ENCODE measurements at regions not wholly inside any gene's neighbourhood (a gene's known extent, or its start where the extent isn't known, plus 50 kb on each side); places are given as distances from the start of the nearest gene placed in this dataset.
"Not testable (repeated sequence)": the region's sequence is repeated elsewhere in the genome, so short reads cannot be mapped to it uniquely, and the experiment has no call there.

- TF ChIP-seq ZFP3 (CRISPR knock-in tag; IDR thresholded peaks at IDR 0.05) (no peak), ESRRG (CRISPR knock-in tag; IDR thresholded peaks at IDR 0.05) (no peak), CSDC2 (CRISPR knock-in tag; IDR thresholded peaks at IDR 0.05) (no peak), PATZ1 (CRISPR knock-in tag; IDR thresholded peaks at IDR 0.05; ENCODE audit: borderline replicate concordance) (no peak), ARNTL (CRISPR knock-in tag; IDR thresholded peaks at IDR 0.05; ENCODE audit: borderline replicate concordance, low read depth) (no peak), PPARA (CRISPR knock-in tag; IDR thresholded peaks at IDR 0.05; ENCODE audit: borderline replicate concordance) (no peak), ZFP30 (CRISPR knock-in tag; IDR thresholded peaks at IDR 0.05) (no peak), ISL1 (CRISPR knock-in tag; IDR thresholded peaks at IDR 0.05) (no peak), TCF4 (CRISPR knock-in tag; IDR thresholded peaks at IDR 0.05; ENCODE audit: borderline replicate concordance) (no peak)
Measured at GRCh38 chr9:75378036-75378435, 289.7 kb downstream of the OSTF1 start (continued).

DNA sequence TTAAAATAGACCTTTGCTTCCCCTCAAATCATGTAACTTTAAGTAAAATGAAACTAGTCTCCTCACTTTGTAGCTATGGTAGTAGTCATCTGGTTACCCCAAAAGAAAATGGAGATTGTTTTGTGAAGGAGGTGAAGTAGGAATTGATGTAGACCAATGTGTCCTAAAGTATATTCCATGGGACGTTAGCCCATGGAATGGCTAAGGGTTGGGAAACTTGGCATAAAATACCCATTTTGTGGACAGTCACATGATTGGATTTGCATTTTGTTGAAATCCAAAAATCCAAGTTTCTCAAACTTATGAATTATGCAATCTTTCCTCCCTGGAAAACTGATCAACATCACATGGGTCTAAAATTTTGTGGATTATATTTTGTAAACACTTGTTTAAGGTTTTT is 290.6 kb downstream of the OSTF1 start:
- ATAC-seq: no peak
- TF ChIP-seq POU6F1 (CRISPR knock-in tag; IDR thresholded peaks at IDR 0.05; ENCODE audit: borderline replicate concordance, low read depth) (no peak), TOX (CRISPR knock-in tag; IDR thresholded peaks at IDR 0.05; ENCODE audit: borderline replicate concordance) (no peak), ARNTL (CRISPR knock-in tag; IDR thresholded peaks at IDR 0.05; ENCODE audit: borderline replicate concordance, low read depth) (no peak), CSDC2 (CRISPR knock-in tag; IDR thresholded peaks at IDR 0.05) (no peak)
- TF ChIP-seq, protein P1, sequence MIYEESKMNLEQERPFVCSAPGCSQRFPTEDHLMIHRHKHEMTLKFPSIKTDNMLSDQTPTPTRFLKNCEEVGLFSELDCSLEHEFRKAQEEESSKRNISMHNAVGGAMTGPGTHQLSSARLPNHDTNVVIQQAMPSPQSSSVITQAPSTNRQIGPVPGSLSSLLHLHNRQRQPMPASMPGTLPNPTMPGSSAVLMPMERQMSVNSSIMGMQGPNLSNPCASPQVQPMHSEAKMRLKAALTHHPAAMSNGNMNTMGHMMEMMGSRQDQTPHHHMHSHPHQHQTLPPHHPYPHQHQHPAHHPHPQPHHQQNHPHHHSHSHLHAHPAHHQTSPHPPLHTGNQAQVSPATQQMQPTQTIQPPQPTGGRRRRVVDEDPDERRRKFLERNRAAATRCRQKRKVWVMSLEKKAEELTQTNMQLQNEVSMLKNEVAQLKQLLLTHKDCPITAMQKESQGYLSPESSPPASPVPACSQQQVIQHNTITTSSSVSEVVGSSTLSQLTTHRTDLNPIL (CRISPR knock-in tag; IDR thresholded peaks at IDR 0.05; ENCODE audit: low read depth): no peak
- TF ChIP-seq, protein P2, sequence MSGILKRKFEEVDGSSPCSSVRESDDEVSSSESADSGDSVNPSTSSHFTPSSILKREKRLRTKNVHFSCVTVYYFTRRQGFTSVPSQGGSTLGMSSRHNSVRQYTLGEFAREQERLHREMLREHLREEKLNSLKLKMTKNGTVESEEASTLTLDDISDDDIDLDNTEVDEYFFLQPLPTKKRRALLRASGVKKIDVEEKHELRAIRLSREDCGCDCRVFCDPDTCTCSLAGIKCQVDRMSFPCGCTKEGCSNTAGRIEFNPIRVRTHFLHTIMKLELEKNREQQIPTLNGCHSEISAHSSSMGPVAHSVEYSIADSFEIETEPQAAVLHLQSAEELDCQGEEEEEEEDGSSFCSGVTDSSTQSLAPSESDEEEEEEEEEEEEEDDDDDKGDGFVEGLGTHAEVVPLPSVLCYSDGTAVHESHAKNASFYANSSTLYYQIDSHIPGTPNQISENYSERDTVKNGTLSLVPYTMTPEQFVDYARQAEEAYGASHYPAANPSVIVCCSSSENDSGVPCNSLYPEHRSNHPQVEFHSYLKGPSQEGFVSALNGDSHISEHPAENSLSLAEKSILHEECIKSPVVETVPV (CRISPR knock-in tag; IDR thresholded peaks at IDR 0.05): no peak

- no peak for TF ChIP-seq ESRRG (CRISPR knock-in tag; IDR thresholded peaks at IDR 0.05)
- no peak for TF ChIP-seq CSDC2 (CRISPR knock-in tag; IDR thresholded peaks at IDR 0.05)
- TF ChIP-seq, protein P3, sequence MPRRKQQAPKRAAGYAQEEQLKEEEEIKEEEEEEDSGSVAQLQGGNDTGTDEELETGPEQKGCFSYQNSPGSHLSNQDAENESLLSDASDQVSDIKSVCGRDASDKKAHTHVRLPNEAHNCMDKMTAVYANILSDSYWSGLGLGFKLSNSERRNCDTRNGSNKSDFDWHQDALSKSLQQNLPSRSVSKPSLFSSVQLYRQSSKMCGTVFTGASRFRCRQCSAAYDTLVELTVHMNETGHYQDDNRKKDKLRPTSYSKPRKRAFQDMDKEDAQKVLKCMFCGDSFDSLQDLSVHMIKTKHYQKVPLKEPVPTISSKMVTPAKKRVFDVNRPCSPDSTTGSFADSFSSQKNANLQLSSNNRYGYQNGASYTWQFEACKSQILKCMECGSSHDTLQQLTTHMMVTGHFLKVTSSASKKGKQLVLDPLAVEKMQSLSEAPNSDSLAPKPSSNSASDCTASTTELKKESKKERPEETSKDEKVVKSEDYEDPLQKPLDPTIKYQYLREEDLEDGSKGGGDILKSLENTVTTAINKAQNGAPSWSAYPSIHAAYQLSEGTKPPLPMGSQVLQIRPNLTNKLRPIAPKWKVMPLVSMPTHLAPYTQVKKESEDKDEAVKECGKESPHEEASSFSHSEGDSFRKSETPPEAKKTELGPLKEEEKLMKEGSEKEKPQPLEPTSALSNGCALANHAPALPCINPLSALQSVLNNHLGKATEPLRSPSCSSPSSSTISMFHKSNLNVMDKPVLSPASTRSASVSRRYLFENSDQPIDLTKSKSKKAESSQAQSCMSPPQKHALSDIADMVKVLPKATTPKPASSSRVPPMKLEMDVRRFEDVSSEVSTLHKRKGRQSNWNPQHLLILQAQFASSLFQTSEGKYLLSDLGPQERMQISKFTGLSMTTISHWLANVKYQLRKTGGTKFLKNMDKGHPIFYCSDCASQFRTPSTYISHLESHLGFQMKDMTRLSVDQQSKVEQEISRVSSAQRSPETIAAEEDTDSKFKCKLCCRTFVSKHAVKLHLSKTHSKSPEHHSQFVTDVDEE (CRISPR knock-in tag; IDR thresholded peaks at IDR 0.05): no peak
- no peak for ATAC-seq
Measured at GRCh38 chr9:75382126-75382525, 293.8 kb downstream of the OSTF1 start.

DNA sequence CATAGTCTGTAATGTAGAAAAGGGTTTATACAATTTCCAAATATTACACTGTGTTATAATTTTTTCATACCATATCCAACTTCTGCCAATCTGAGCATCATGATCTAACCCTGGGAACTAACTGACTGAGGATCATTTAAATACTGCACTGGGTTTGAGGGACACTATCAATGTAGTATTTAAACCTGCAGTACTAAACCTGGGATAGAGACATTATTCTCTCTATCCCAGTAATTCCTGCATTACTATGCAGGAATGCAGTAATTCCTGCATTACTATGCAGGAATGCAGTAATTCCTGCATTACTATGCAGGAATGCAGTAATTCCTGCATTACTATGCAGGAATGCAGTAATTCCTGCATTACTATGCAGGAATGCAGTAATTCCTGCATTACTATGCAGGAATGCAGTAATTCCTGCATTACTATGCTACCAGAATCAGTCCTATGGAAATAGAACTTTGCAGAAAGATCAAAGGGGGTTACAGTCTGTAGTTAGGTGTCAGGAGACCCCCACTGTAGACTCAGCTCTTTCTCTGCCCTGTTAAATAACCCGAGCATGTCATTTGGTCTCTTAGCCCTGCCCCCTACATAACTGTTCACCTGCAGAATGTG is 295.2 kb downstream of the OSTF1 start:
- ATAC-seq: not testable (repeated sequence)

- no peak for ATAC-seq
- TF ChIP-seq ZC3H10 (CRISPR knock-in tag; IDR thresholded peaks at IDR 0.05) (no peak), OSR1 (CRISPR knock-in tag; IDR thresholded peaks at IDR 0.05) (no peak), BACH2 (CRISPR knock-in tag; IDR thresholded peaks at IDR 0.05; ENCODE audit: borderline replicate concordance) (no peak), CSDC2 (CRISPR knock-in tag; IDR thresholded peaks at IDR 0.05) (no peak), TCF4 (CRISPR knock-in tag; IDR thresholded peaks at IDR 0.05; ENCODE audit: borderline replicate concordance) (no peak), ESRRG (CRISPR knock-in tag; IDR thresholded peaks at IDR 0.05) (no peak), ZNF8 (CRISPR knock-in tag; IDR thresholded peaks at IDR 0.05) (no peak), PATZ1 (CRISPR knock-in tag; IDR thresholded peaks at IDR 0.05; ENCODE audit: borderline replicate concordance) (no peak), GLIS3 (CRISPR knock-in tag; IDR thresholded peaks at IDR 0.05) (no peak)
- TF ChIP-seq, protein P3 (CRISPR knock-in tag; IDR thresholded peaks at IDR 0.05): no peak
Measured at GRCh38 chr9:75385236-75385635, 296.9 kb downstream of the OSTF1 start.

Data from SK-N-SH treated with all-trans-retinoic acid at 6 μM for 48 hours (cell line).